ENCODE measurements at regions not wholly inside any gene's neighbourhood (a gene's known extent, or its start where the extent isn't known, plus 50 kb on each side); places are given as distances from the start of the nearest gene placed in this dataset.

DNA sequence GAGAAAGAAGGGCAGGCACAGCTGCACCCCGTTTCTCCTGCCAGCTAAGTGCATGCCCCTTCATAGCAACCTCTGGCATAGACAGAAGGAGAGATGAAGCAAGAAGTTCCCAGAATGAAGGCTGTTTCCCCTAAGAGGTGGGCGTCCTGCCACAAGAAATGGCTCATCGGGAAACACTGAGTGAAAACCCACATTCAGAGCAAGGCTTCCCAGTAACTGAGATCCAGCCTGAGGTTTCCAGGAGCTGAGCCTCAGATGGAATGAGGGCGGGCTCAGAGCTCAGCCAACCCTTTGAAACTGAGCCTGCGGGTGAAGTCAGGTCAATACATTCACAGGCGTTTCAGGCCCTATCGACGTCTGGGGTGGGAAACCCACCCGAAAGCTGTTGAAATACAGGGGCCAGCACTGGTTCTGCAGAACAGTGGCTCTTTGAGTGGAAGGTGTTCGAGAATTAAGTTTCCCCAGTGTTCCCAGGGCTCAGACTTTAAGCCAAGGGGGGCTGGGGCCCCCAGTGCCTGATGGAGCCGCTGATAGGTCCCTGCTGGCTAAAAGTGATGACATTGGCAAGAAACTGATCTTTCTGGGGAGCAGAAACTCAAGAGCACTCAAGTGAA, 510.2 kb downstream of the RPS24 start:
- no peak for DNase-seq (ENCODE audit: low spot score)

DNA sequence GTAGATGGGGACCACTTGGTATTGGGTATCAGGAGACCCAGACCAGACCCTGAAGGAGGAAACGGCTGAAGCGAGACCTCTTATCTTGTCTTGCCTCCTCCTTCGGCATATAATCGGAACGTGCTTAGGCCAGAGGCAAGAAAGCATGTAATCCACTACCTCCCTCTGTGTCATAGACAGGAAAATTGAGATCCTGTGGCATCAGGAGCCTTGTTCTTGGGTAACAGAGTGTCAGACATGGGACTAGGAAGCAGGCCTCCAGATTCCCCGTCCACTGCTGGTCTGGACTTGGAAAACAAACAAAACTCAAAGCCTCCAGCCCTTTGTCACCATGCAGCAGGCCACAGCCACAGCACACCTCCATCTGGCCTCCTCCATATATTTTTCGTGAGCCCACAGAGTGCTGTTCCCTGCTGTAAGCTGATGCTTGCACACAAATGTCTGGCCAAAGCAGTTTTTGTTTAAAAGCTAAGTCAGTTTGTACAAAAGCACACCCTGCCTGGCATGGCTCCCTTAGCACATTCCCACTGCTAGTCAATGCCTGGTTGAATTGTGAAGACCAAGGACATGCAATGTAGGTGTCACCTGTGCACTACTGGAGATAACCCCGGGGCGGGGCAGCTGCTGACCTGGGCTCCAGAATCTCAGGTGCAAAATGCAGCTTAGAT, 510.9 kb downstream of the RPS24 start:
- no peak for DNase-seq (ENCODE audit: low spot score)

DNA sequence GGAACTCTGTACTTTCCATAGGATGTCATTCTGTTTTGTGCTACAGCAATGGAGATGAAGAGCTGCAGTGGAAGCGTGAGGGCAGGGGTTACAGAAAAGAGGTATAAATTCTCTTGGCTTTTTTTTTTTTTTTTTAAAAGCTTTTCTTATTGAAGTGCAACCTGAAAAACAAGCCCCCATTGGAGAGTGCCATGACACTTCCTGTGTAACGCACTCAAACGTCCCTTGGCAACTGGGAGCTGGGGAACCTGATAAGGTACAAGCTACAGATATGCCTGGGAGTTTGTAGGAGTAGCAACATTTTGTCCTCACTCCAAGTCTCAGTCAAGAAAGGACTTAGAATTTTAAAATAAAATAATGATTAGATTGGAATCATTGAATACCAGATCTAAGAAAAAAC, 512.1 kb downstream of the RPS24 start:
- DNase-seq (ENCODE audit: low spot score): no peak

DNA sequence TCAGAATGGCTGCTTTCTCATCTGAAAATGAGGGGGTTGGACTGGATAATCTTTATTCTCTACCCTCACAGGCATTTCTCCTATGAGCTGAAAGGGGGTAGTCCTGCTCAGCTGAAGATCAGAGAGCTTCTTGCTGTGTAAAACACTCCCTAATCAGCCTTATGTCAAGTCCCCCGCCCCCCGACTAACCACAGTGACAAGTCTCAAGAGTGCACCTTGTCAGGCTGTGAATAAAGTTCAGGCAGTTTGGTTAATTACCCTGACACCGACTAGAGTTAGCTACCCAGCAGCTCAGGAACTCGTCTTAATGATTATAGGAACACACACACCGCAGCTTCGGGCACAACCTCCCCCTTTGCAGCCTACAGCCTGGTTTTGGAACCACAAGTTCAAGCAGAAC, 513.7 kb downstream of the RPS24 start:
- no peak for DNase-seq (ENCODE audit: low spot score)

DNA sequence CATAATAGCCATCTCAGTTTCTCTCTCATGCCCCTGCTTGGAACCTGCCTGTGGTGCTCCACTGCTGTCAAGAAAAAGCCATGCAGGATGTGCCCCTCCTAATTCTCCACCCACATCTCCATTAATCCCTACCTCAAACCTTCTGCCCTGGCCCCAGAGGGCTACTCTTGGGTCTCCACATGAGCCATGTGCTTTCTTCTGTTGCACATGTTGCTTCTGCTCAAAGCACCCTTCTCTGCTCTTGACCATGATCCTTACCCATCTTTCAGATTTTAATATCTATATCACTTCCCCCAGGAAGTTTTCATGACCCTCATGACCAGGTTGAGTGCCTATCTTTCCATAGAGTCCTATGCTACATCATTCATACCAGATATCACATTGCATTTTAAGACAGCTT, 514.2 kb downstream of the RPS24 start:
- DNase-seq (ENCODE audit: low spot score): no peak

DNA sequence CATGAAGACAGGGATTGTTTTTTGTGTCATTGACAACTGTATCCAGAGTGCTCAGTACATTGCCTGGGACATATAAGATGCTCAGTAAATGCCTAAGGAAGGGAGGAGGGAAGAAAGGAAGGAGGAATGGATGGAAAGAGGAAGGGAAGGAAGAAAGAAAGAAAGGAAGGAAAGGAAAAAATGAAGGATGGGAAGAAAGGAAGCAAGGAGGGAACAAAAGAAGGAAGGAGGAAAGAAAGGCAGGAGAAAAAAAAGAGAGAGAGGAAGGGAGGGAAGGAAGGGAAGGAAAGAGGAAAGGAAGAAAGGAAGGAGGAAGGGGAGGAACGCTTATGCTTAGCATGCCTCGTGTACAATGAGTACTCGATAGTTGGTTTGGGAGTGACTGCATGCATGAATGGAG, 514.7 kb downstream of the RPS24 start:
- DNase-seq (ENCODE audit: low spot score): no peak

DNA sequence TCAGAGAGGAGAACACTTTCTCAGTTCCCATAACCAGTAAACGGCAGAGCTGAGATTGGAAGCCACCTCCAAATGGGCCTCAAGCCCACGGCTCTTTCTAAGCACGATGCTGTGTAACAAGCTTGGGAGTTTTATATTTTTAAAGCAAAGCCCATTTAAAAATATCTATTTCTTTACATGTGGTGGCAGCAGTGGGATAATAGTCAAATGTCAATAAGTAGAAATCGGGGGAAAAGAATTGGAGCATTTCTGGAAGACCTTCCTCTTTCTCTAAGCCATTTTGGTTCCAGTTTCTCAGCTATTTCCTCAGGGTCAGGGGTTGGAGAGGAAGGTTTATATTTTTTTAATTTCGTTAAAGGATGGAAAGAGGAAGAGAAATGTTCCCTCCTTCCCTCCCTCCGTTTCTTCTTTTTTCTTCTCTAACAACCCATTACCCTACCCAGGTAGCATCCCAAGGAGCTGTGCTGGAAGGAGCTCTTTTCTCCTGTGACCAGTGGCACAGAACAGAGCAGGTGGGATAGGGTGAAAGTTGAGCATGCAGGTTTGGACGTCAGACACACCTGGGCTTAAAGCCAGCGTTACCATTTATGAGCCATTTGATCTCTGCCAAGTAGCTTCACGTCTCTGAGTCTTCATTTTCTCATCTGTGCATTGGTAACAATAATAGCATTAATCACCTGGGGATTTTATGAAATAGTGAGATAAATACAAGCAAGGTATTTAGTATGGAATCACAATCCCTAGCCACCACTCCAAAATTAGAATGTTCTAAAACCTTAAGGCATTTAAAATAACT, 515.7 kb downstream of the RPS24 start:
- no peak for DNase-seq (ENCODE audit: low spot score)

DNA sequence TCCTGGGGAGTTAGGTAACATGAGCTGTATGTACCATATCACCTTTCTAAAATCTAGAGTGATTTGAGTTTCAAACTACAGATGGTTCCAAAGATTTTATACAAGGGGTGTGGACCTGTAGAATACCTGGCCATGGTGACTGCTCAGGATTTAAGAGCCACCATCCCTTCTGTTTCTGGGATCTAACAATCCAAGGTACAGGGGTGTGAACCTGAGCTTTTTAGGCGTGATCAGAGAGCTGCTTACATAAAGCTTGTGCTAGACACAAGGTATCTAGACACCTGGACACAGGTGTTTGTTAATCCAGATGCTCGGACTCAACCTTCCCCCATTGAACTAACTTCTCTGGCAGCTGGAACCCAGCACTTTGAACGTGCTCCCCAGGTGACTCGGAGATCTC, 516.4 kb downstream of the RPS24 start:
- DNase-seq (ENCODE audit: low spot score): no peak

DNA sequence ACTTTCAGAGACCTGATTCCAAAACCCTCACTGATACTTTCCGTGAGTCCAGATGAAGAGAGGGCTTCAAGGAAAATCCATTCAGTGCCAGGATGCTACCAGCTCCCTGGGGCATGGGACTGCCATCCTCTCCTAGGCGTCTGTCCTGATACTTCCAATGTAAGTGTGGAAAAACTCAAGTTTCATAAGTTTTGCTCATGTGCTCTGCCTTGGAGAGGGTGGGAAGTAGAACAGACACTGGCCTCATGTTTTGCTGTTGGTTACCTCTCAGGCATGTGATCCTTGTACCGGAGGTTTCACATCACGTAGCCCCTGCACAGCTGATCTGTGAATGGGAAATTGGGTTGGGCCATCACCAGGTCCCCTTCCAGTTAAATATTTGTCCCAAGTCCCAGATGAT, 517.1 kb downstream of the RPS24 start:
- DNase-seq (ENCODE audit: low spot score): no peak

DNA sequence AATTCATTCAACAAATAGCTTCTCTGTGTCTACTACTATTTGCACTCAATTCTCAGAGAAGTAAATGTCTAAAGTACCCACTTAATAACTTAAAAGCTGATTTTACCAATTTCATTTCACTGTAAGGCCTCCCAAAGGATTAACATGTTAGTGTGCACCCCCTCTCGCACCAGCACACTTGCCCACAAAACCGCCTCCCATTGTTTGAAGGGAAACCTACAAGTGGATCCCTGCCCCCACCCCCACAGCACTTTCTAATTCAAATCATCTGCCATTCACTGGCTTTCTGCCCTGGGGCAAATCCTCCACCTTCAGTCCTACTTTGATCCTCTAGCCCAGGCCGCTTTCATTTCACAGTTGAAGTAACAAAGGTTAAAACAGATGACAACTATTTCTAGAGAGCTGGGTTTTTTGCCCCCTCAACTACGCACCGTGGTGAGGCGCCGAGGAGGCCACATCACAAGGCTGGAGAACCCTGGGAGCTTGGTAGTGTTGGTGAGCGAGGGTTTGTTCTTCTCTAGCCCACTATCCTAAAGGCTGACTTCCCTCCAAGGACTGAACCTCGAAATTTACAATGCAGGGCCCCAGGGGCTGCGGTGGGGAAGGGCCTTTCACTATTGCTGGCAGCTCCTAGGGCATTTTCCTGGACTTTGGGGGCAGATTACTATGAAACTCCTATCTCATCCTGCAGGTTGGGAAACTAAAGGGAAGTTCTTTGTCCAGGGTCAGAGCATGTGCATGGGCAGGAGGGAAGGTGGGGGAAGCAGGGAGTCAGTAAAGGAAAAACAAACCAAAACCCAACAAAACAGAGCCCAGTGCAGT, 517.4 kb upstream of the ZMIZ1 start:
- DNase-seq (ENCODE audit: low spot score): no peak

DNA sequence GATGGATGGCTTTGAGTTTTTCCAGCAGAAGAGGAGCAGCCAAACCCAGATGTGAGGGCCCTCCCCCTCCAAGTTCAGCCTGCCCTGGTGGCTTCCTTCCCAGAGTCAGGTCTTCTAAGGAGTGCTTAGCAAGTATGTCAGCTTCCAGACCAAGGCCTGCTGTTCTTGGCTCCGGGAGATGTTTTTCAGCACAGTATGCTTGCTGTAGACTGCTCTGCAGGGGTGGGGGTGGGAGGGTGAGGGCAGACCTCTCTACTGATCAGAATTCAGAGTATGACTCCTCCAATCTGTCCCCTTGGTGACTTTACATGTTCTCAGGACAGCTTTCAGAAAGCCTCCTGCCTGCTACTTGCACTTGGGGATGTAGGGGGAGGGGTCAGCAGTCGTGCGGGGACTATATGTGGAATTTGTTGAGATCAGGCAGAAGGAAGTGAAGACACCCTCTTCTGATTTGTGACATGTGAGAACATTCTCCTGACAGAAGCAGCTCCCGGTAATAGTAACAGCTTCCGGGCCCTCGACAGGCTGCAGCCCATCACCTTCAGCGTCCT, 516.4 kb upstream of the ZMIZ1 start:
- peak; percentile 13 for DNase-seq (ENCODE audit: low spot score)

DNA sequence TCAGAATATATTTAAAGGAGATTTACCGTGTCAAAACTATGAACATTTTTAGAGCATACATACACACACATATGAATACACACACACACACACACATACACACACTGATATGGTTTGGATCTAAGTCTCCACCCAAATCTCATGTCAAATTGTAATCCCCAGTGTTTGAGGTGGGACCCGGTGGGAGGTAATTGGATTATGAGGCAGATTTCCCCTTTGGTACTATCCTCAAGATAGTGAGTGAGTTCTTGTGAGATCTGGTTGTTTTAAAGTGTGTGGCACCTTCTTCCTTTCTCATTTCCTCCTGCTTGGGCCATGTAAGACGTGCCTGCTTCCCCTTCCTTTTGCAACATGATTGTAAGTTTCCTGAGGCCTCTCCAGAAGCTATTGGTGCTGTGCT, 515.0 kb upstream of the ZMIZ1 start:
- DNase-seq (ENCODE audit: low spot score): no peak

DNA sequence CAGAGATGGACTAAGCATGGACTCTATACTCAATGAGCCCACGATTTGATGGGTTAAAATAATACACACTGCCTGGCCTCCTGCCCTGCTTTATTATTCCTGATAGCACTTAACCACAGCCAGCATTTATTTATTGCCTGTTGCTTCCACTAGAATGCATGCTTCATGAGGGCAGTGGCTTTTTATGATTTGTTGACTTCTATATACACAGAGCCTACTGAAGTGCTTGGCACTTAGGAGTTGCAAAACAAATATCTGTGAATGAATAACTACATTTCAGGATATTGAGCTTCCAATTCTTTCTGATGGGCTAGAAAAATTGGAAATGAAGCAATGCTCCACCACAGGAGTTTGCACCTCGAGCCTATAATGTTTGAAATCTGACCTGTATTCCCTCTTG, 513.6 kb upstream of the ZMIZ1 start:
- DNase-seq (ENCODE audit: low spot score): no peak

DNA sequence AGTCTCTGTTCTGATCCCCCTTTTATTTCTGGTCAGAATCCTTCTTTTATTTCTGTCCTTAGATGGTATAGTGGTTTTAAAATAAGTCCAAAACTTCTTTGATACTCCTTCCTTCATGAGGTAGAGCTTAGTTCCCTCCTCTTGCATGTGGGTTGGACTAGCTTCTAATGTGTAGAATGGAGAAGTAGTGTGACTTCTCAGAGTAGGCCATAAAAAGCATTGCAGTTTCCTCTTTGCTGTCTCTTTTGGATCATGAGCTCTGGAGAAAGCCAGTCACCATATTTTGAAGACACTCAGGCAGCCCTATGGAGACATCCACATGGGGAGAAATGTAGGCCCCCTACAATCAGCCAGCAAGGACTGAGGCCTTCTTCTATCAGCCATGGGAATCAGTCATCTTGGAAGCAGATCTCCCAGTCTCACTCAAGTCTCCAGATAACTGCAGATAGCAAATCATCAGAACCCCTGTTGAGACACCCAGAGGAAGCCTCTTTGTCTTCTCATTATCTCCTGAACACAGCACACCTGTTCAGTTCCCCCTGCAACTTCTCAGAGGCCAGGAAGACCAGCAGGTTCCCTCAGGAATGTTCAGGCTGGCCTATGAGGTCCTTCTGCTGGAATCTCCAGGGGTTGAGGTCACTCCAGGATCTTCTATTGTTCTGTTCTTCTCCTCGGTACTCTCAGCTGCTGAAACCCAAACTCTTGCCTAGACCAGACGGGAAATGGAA, 511.9 kb upstream of the ZMIZ1 start:
- no peak for DNase-seq (ENCODE audit: low spot score)

DNA sequence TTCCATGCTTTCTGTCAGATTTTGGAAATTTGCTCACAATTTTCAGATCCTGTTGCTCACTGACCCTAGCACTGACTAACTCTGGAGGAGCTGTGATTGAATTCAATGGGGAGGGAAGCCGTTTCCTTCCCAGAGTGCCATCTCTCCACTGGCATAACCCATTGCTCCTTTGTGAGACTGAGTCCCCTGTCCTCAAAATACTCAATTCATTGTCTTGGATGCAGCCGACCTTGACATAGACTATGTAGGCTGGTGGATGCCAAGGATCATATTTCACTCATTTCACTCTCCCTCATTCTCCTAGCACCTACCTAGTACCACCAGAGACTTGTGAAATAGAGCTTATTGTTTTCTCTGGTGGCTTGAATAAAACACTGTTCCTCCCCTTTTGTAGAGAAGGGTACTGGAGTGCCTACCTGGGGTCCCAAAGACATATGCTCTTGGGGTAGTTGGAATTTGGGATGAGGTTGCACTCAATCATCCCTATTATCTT, 511.3 kb upstream of the ZMIZ1 start:
- no peak for DNase-seq (ENCODE audit: low spot score)

DNA sequence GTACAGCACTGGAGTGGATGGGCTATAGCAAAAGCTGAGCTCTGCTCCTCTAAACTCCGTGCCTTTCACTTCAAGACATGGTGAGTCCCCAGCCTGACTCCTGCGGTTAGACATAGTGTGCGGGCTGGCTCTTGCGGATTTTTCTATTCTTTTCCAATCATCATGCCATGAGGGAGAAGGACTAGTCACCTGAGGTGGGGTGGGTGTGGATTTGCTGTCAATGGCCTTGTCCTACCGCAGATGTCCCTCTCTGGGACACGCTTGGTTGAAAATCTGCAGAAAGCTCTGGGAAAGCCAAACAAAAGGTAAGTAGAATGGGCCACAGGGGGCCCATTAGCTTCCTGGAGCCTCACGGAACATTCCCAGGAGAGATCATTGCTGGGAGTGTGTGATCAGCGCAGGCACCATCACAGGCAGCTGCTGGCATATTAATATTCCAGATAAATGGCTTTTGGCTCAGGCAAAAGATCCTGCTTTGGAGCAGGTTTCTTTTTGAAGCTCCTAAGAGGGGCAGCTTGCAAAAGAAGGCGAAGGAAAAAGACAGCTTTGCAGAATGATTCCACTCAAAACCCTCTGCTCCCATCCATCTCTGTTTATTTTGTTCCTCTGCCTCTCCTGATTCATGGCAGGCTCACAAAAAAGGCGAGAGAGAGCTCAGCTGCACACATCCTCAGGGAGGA, 509.0 kb upstream of the ZMIZ1 start:
- no peak for DNase-seq (ENCODE audit: low spot score)

DNA sequence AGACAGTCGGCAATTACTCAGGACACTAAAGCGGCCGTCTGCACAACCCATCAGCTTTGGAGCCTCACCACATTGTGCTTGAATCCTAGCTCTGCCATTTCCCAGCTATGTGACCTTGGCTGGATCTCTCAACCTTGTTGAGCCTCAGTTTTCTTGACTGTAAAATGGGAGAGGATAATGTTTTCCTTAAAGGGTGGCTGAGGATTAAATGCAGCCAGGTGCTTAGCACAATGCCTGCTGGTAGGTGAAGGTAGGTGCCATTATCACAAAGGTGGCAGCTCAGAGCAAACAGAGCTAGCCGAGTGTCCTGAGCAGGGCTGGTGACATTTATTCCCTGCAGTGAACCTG, 508.5 kb upstream of the ZMIZ1 start:
- DNase-seq (ENCODE audit: low spot score): no peak

DNA sequence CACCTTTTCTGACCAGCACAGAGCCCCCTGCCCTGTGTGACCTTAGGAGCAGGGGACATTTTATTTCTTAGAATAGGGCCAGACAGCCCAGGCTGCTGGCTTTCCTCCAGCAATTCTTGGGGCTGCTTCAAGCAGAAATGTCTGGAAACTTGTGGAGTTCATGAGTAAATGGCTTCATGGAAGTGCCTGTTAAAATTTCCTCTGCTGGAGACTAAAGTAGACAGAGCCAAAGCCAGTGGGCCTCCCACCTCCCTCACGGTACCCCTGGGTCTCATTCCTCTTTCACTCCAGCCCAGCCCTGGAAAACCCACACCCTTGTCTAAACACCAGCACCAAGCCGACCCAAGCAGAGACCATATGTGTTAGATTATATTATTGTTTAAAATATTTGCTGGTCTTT, 505.5 kb upstream of the ZMIZ1 start:
- no peak for DNase-seq (ENCODE audit: low spot score)

DNA sequence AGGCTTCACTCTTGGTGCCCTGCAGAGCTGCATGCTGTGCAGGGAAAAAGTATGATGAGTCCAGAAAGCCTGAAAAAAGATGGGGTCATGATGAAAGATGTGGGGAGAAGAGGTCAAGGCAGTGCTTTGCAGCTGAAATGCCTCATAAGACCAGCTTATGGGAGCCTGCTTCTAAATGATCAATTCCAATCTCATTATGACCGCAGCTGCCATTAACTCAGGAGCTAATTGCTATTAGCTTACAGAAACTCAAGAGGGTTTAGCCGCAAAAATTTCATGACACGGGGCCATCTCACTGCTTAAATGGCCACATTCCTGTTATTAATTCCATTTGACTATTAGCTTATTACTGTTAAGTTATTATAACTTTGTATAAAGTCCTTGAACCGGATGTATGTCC, 502.9 kb upstream of the ZMIZ1 start:
- DNase-seq (ENCODE audit: low spot score): no peak

DNA sequence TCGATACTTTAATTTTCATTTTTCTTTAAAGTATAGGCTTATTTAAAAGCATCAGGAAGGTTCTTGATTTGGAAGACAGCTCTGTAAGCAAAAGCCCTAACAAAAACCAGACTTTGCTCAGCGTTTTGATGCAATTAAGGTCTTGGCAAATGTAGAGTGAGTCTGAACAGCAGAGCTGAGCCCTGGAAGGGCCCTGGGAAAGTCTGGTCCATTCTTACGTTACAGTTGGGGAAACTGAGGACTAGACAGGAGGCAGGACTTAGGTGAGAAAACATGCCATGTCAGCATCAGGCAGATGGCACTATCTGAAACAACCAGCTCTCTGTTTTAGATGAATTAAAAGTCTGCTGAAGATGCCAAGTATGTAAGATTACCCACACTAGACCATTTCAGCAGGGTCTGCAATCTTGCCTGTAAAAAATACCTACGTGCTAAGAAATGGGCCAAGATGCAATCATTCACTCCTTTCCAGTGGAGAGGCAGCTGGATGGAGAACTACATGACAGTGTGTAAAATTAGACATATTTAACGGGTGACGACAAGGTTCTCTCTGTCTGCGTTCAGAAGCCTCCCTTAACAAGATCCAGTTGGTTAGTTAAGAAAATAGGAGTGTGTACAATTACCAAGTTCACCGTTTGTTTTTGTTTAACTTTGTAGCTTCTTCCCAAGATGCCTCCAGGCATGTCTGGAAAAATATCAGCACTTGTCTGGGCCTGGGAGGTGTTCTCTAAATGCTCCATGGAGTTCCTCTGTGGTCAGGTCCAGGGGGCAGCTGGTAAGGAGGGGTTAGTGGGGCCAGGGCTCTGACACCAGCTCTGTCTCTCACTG, 502.3 kb upstream of the ZMIZ1 start:
- no peak for DNase-seq (ENCODE audit: low spot score)
